Neural cell (in vitro differentiated cells): ENCODE measurements at regions not wholly inside any gene's neighbourhood (a gene's known extent, or its start where the extent isn't known, plus 50 kb on each side); places are given as distances from the start of the nearest gene placed in this dataset.

Source experiments
- CTCF ChIP-seq: fragments of 450-650 bp; IDR thresholded peaks from 2 replicates; pipeline ENCODE4 v1.5.1; 2014; ENCODE audit warnings: antibody characterized with exemption, mild to moderate bottlenecking, moderate library complexity; ENCODE audit not compliant: poor library complexity, severe bottlenecking
- POLR2AphosphoS5 ChIP-seq: IDR thresholded peaks from 2 replicates; pipeline ENCODE4 v1.6.1; 2012

DNA sequence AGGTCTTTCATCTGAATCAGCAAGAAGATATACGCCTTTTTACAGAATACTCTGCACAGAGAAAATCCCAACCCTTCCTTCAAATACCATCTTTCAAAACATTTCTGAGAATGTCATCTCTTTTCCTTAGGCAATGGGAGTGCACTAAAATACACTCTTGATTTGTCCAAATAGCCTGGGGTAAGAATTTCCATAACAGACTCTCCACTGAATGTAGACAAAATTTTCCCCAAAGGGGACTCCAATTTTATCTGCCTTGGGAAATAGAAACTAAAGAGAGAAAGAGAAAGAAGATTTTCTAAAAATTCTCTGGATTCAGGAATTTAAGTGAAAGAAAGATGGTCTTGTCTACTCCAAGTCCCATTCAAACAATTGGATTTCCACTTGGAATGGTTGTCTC, 394.5 kb upstream of the CHAC2 start:
- TF ChIP-seq CTCF: no peak
- no peak for TF ChIP-seq POLR2AphosphoS5
